HepG2 (cell line): ENCODE measurements at regions not wholly inside any gene's neighbourhood (a gene's known extent, or its start where the extent isn't known, plus 50 kb on each side); places are given as distances from the start of the nearest gene placed in this dataset.

ENCODE experiments used
- ASH2L ChIP-seq: fragments of 300-600, 200-600 bp; sonication (generic); IDR thresholded peaks from 2 replicates; pipeline ENCODE4 v1.7.0; 2017; ENCODE audit warnings: low read depth, mild to moderate bottlenecking, moderate library complexity, mixed read lengths, low read length; ENCODE audit not compliant: insufficient read length
- FOXK1 ChIP-seq: sonication (generic); formaldehyde crosslinking; IDR thresholded peaks from 2 replicates; pipeline ENCODE4 v1.4.0; 2020; ENCODE audit warnings: low read depth, missing genetic modification reagents, borderline replicate concordance
- HES4 ChIP-seq: sonication (generic); formaldehyde crosslinking; IDR thresholded peaks from 2 replicates; pipeline ENCODE4 v1.9.0; 2021; ENCODE audit warnings: mild to moderate bottlenecking, missing genetic modification reagents, borderline replicate concordance
- MEIS2 ChIP-seq: sonication (generic); formaldehyde crosslinking; IDR thresholded peaks from 2 replicates; pipeline ENCODE4 v1.9.0; 2021; ENCODE audit warnings: mild to moderate bottlenecking, missing genetic modification reagents
- MTERF4 ChIP-seq: sonication (generic); formaldehyde crosslinking; IDR thresholded peaks from 2 replicates; pipeline ENCODE4 v1.8.0; 2023; ENCODE audit warnings: mild to moderate bottlenecking, missing genetic modification reagents
- MXD4 ChIP-seq: IDR thresholded peaks from 2 replicates; pipeline ENCODE4 v1.6.1; 2016; ENCODE audit warnings: mild to moderate bottlenecking, missing biosample characterization, missing genetic modification reagents
- NBN ChIP-seq: fragments of 450-650 bp; conservative IDR thresholded peaks from 2 replicates; pipeline ENCODE4 v1.6.1; 2017
- POLR2A ChIP-seq, 2 experiments: IDR thresholded peaks; 2 replicates each; pipeline ENCODE4 v1.6.1; 2011; ENCODE audit warnings: low read depth in 2 of 2, low read length in 2 of 2, mild to moderate bottlenecking in 1 of 2, moderate library complexity in 1 of 2; ENCODE audit not compliant: insufficient read depth in 1 of 2
- ZNF292 ChIP-seq: sonication (generic); formaldehyde crosslinking; IDR thresholded peaks from 2 replicates; pipeline ENCODE4 v1.8.1; 2022; ENCODE audit warnings: mild to moderate bottlenecking, low read depth, missing genetic modification reagents, borderline replicate concordance
- ZNF317 ChIP-seq: sonication (generic); formaldehyde crosslinking; IDR thresholded peaks from 2 replicates; pipeline ENCODE4 v1.5.0; 2020; ENCODE audit warnings: mild to moderate bottlenecking, missing genetic modification reagents
- ZNF660 ChIP-seq: sonication (generic); formaldehyde crosslinking; IDR thresholded peaks from 2 replicates; pipeline ENCODE4 v1.5.1; 2020; ENCODE audit warnings: mild to moderate bottlenecking, low read depth, missing genetic modification reagents, borderline replicate concordance
- TF ChIP-seq, protein P1 (sequence below): sonication (generic); formaldehyde crosslinking; conservative IDR thresholded peaks from 2 replicates; pipeline ENCODE4 v1.4.0; 2020; ENCODE audit warnings: missing genetic modification reagents

DNA sequence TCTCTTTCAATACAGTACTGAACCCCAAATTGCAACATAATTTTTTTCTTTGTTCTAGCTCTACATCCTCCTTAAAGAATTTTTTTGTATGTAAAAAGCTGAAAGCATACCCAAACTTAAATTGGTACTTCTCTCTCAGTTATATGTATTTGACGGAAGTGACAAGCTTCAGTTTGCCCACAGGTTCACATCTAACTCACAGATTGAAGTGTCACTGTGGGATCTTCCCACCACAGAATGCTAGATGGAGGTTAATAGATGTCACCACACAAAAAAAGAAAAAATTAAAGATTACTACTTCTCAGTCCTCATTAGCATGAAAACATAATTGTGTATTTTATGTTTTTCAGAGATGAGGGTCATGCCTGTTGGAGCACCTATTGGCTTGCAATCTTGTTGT is 150.9 kb upstream of the GHITM start:
- no peak for TF ChIP-seq FOXK1 (CRISPR knock-in tag)
- TF ChIP-seq ASH2L = no peak
- TF ChIP-seq MEIS2 = no peak
- TF ChIP-seq HES4 (CRISPR knock-in tag) = no peak
- TF ChIP-seq, protein P1, sequence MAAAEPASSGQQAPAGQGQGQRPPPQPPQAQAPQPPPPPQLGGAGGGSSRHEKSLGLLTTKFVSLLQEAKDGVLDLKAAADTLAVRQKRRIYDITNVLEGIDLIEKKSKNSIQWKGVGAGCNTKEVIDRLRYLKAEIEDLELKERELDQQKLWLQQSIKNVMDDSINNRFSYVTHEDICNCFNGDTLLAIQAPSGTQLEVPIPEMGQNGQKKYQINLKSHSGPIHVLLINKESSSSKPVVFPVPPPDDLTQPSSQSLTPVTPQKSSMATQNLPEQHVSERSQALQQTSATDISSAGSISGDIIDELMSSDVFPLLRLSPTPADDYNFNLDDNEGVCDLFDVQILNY (CRISPR knock-in tag) = no peak
- TF ChIP-seq MXD4 = no peak
- no peak for TF ChIP-seq NBN
- no peak for TF ChIP-seq POLR2A (IDR thresholded peaks at IDR 0.05; ENCODE audit: insufficient read depth in 1 of 2, low read depth in 2 of 2, low read length in 2 of 2)
- no peak for TF ChIP-seq ZNF292
- no peak for TF ChIP-seq ZNF317 (CRISPR knock-in tag)
- TF ChIP-seq MTERF4 = no peak
- TF ChIP-seq ZNF660 = no peak
